RWPE1 (cell line): ENCODE measurements at regions not wholly inside any gene's neighbourhood (a gene's known extent, or its start where the extent isn't known, plus 50 kb on each side); places are given as distances from the start of the nearest gene placed in this dataset.

Experiments used
- CTCF ChIA-PET: fragments of 350-600 bp; sonication (Branson Sonifier 250); formaldehyde crosslinking; extraction: SDS; loops from one replicate; lab custom pipeline; 2021; lab: Yijun Ruan, JAX
- POLR2A ChIA-PET: fragments of 400-600 bp; formaldehyde crosslinking; extraction: SDS; loops from one replicate; lab custom pipeline; 2020; ENCODE audit warnings: antibody characterized with exemption; ENCODE audit not compliant: low non-redundant PET; lab: Yijun Ruan, JAX
- DNase-seq: peaks from one replicate; pipeline ENCODE4 v3.0.0; 2012; ENCODE audit warnings: low spot score
- H3K27ac ChIP-seq: fragments of 450-650 bp; 2 replicates; pipeline ENCODE4 v1.5.1; 2017
- CTCF ChIP-seq: fragments of 450-650 bp; conservative IDR thresholded peaks from 2 replicates; pipeline ENCODE4 v1.5.1; 2017; ENCODE audit warnings: low read depth, mild to moderate bottlenecking

DNA sequence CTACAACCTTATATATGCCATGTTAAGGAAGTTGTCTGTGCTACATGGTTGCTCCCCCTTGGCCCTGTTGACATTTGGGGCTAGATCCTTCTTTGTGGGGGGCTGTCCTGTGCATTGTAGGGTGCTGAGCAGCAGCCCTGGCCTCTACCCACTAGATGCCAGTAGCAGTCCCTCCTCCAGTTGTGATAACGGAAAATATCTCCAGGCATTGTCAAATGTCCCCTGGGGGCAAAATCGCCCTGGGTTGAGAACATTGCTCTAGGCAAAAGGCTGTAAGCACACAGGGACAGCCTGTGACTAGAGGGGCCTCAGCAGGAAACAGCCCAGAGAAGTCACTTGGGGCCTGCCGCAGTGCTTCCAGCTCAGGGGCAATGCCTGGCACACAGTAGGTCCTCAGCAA lies 1100.3 kb downstream of the BCL11B start:
- H3K27ac ChIP-seq: no peak overlapping the region
- DNase-seq: no peak
- no peak for TF ChIP-seq CTCF
- CTCF ChIA-PET: interaction anchor here (0.7 kb wide), 1 partner anchor 264 kb away, joined by 3 read pairs; no protein-coding TSS in a partner anchor
- POLR2A ChIA-PET: no interaction called here

- no peak for DNase-seq
- no peak overlapping the region for H3K27ac ChIP-seq
- CTCF ChIA-PET: interaction anchor here (0.6 to 0.7 kb wide), 2 partner anchors 264 to 733 kb away, joined by 3 read pairs; no protein-coding TSS in a partner anchor
- POLR2A ChIA-PET: no interaction called here
- no peak for TF ChIP-seq CTCF
Measured at GRCh38 chr14:98172243-98172778, 1099.7 kb downstream of the BCL11B start.

GRCh38 chr14:98173305-98173704 lies 1098.7 kb downstream of the BCL11B start:
- no peak overlapping the region for H3K27ac ChIP-seq
- no peak for DNase-seq
- CTCF ChIA-PET: no interaction called here

DNA sequence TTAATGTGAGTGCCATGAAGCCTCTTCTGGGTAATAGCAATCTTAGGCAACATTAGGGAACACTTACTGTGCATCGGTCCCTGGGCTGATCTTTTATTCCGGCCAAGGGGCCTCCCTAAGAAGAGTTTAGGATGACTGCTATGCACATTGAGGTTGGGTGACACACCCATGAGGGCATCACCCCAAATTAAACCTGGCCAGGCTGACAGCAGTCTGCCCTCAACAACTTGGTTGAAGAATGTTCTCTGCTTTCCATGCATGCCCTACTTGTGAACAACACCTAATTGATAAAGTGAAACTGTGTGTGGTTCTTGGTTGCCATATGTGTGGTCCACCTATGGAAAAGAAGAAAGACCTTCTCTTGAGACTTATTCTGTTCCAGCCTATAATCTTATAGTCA lies 1098.0 kb downstream of the BCL11B start:
- TF ChIP-seq CTCF: no peak
- ChIA-PET POLR2A (no interaction called here), CTCF (no interaction called here)
- no peak for DNase-seq
- H3K27ac ChIP-seq: no peak overlapping the region

More at GRCh38 chr14:98173305-98173704, 1098.7 kb downstream of the BCL11B start:
- no peak for TF ChIP-seq CTCF
- POLR2A ChIA-PET: no interaction called here

DNA sequence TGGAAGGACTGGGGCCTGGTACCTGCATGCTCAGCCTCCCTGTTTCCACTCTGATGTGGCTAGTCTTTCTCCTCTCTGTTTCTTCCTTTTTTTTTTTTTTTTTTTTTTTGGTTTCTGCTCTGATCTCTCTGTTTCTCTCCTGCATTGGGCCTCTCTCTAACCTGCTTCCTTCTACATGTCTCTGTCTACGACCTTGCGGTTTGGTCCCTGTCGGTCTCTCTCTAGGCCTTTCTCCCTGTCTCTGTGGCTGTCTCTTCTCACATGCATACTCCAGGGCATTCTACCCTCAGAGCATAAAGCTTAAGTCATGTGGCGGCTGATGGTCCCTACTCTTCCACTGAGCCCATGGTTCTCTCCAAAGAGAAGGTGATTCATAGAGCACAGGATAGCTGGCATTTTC lies 1096.6 kb downstream of the BCL11B start:
- ChIA-PET CTCF (no interaction called here), POLR2A (no interaction called here)
- no peak for TF ChIP-seq CTCF
- H3K27ac ChIP-seq: no peak overlapping the region
- DNase-seq: no peak

- no peak for TF ChIP-seq CTCF
- ChIA-PET CTCF (no interaction called here), POLR2A (no interaction called here)
- DNase-seq: no peak
- no peak overlapping the region for H3K27ac ChIP-seq
Measured at GRCh38 chr14:98175881-98176280, 1096.1 kb downstream of the BCL11B start.
